ENCODE measurements at regions not wholly inside any gene's neighbourhood (a gene's known extent, or its start where the extent isn't known, plus 50 kb on each side); places are given as distances from the start of the nearest gene placed in this dataset.

DNA sequence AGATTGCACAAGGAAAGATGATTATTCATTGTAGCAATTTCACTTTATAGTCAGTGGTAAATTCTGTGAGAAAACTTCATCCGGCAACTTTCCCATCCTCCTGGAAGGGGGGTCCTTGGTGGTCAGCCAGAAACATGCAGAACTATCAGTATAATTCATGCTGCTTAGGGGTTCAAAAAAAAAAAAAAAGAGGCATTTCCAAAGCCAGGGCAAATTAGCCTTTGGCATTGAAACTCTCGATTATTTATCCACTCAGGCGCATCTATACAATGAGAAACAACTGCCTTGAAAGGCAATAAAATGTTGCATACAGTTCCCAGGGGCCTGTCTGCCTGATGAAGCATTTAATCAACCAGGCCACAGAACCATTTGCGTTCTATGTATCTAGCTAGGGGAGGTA lies 263.3 kb downstream of the TMEM167A start:
- TF ChIP-seq, protein P1, sequence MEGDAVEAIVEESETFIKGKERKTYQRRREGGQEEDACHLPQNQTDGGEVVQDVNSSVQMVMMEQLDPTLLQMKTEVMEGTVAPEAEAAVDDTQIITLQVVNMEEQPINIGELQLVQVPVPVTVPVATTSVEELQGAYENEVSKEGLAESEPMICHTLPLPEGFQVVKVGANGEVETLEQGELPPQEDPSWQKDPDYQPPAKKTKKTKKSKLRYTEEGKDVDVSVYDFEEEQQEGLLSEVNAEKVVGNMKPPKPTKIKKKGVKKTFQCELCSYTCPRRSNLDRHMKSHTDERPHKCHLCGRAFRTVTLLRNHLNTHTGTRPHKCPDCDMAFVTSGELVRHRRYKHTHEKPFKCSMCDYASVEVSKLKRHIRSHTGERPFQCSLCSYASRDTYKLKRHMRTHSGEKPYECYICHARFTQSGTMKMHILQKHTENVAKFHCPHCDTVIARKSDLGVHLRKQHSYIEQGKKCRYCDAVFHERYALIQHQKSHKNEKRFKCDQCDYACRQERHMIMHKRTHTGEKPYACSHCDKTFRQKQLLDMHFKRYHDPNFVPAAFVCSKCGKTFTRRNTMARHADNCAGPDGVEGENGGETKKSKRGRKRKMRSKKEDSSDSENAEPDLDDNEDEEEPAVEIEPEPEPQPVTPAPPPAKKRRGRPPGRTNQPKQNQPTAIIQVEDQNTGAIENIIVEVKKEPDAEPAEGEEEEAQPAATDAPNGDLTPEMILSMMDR (IDR thresholded peaks at IDR 0.05 in 2 of 3, conservative IDR thresholded peaks at IDR 0.05 in 1 of 3; ENCODE audit: borderline replicate concordance in 1 of 3, insufficient read depth in 1 of 3, low read depth in 2 of 3, low read length in 2 of 3), result no peak
- TF ChIP-seq, protein P2, sequence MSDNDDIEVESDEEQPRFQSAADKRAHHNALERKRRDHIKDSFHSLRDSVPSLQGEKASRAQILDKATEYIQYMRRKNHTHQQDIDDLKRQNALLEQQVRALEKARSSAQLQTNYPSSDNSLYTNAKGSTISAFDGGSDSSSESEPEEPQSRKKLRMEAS (IDR thresholded peaks at IDR 0.05), result no peak
- TF ChIP-seq, protein P3, sequence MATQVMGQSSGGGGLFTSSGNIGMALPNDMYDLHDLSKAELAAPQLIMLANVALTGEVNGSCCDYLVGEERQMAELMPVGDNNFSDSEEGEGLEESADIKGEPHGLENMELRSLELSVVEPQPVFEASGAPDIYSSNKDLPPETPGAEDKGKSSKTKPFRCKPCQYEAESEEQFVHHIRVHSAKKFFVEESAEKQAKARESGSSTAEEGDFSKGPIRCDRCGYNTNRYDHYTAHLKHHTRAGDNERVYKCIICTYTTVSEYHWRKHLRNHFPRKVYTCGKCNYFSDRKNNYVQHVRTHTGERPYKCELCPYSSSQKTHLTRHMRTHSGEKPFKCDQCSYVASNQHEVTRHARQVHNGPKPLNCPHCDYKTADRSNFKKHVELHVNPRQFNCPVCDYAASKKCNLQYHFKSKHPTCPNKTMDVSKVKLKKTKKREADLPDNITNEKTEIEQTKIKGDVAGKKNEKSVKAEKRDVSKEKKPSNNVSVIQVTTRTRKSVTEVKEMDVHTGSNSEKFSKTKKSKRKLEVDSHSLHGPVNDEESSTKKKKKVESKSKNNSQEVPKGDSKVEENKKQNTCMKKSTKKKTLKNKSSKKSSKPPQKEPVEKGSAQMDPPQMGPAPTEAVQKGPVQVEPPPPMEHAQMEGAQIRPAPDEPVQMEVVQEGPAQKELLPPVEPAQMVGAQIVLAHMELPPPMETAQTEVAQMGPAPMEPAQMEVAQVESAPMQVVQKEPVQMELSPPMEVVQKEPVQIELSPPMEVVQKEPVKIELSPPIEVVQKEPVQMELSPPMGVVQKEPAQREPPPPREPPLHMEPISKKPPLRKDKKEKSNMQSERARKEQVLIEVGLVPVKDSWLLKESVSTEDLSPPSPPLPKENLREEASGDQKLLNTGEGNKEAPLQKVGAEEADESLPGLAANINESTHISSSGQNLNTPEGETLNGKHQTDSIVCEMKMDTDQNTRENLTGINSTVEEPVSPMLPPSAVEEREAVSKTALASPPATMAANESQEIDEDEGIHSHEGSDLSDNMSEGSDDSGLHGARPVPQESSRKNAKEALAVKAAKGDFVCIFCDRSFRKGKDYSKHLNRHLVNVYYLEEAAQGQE (IDR thresholded peaks at IDR 0.05; ENCODE audit: low read depth), result no peak
- TF ChIP-seq CEBPB (IDR thresholded peaks at IDR 0.05; ENCODE audit: low read depth) (no peak), SIN3A (IDR thresholded peaks at IDR 0.05; ENCODE audit: low read depth) (no peak), POLR2A (IDR thresholded peaks at IDR 0.05; ENCODE audit: borderline replicate concordance, extremely low read depth, insufficient read depth, insufficient read length) (no peak), POLR2AphosphoS5 (IDR thresholded peaks at IDR 0.05; ENCODE audit: low read depth, low read length) (no peak), EGR1 (IDR thresholded peaks at IDR 0.05; ENCODE audit: low read depth) (no peak), CBX3 (IDR thresholded peaks at IDR 0.05; ENCODE audit: low read depth) (no peak), EZH2 (IDR thresholded peaks at IDR 0.05) (no peak), SP1 (IDR thresholded peaks at IDR 0.05; ENCODE audit: low read depth) (no peak), RAD21 (IDR thresholded peaks at IDR 0.05; ENCODE audit: low read depth) (no peak), TCF7L2 (IDR thresholded peaks at IDR 0.05; ENCODE audit: borderline replicate concordance, extremely low read depth, insufficient read depth, insufficient read length) (no peak)
- TF ChIP-seq, protein P4, sequence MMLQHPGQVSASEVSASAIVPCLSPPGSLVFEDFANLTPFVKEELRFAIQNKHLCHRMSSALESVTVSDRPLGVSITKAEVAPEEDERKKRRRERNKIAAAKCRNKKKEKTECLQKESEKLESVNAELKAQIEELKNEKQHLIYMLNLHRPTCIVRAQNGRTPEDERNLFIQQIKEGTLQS (IDR thresholded peaks at IDR 0.05), result no peak
